Osteocyte (in vitro differentiated cells): ENCODE measurements at regions not wholly inside any gene's neighbourhood (a gene's known extent, or its start where the extent isn't known, plus 50 kb on each side); places are given as distances from the start of the nearest gene placed in this dataset.

ENCODE experiments used
- DNase-seq: peaks from one replicate; pipeline ENCODE4 v3.0.0; 2021; ENCODE audit warnings: mixed read lengths; ENCODE audit not compliant: unreplicated experiment; ENCODE audit errors: extremely low spot score
- H3K27ac Mint-ChIP-seq: one replicate; pipeline ENCODE4 v1.8.0; 2021; ENCODE audit warnings: mild to moderate bottlenecking, mixed read lengths; ENCODE audit not compliant: unreplicated experiment
- H3K27me3 Mint-ChIP-seq: one replicate; pipeline ENCODE4 v1.8.0; 2021; ENCODE audit warnings: mixed read lengths; ENCODE audit not compliant: unreplicated experiment
- H3K36me3 Mint-ChIP-seq: one replicate; pipeline ENCODE4 v1.8.0; 2021; ENCODE audit warnings: mixed read lengths; ENCODE audit not compliant: unreplicated experiment
- H3K4me1 Mint-ChIP-seq: one replicate; pipeline ENCODE4 v1.8.0; 2021; ENCODE audit warnings: mixed read lengths; ENCODE audit not compliant: unreplicated experiment
- H3K4me3 Mint-ChIP-seq: one replicate; pipeline ENCODE4 v1.8.0; 2021; ENCODE audit warnings: mild to moderate bottlenecking, moderate library complexity, mixed read lengths; ENCODE audit not compliant: unreplicated experiment
- H3K9me3 Mint-ChIP-seq: one replicate; pipeline ENCODE4 v1.8.0; 2021; ENCODE audit warnings: mixed read lengths; ENCODE audit not compliant: unreplicated experiment
- TF ChIP-seq, protein P1 (sequence below): fragments of 200-600 bp; sonication (generic); IDR thresholded peaks from 2 replicates; pipeline ENCODE4 v1.5.0; 2021; ENCODE audit warnings: antibody characterized with exemption, mild to moderate bottlenecking, moderate library complexity

DNA sequence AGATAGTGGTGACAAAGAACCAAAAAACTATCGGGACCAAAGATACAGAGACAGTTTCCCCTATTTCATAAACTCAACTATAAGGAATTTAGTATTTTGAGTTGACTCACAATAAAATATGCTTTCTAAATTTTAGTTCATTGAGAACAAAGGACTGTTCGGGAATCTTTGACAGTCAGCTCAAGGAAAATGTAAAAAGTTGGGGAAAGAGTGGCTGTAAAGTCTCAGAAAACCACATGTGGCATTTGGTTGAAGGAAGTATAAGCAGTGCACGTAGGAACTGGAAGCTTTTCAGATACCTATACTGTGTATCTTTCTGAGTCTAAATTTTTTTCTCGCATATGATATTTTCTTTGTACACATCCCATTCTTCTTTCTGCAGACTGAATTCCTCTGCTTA lies 688.9 kb downstream of the KCNA4 start:
- H3K9me3 Mint-ChIP-seq: no peaks in the 10 kb centered on the region
- no peak overlapping the region for H3K4me3 Mint-ChIP-seq
- no peaks in the 10 kb centered on the region for H3K27me3 Mint-ChIP-seq
- H3K36me3 Mint-ChIP-seq: no peaks in the 10 kb centered on the region
- no peak for DNase-seq
- peaks cover 22% of the 10 kb centered on the region for H3K4me1 Mint-ChIP-seq
- TF ChIP-seq, protein P1, sequence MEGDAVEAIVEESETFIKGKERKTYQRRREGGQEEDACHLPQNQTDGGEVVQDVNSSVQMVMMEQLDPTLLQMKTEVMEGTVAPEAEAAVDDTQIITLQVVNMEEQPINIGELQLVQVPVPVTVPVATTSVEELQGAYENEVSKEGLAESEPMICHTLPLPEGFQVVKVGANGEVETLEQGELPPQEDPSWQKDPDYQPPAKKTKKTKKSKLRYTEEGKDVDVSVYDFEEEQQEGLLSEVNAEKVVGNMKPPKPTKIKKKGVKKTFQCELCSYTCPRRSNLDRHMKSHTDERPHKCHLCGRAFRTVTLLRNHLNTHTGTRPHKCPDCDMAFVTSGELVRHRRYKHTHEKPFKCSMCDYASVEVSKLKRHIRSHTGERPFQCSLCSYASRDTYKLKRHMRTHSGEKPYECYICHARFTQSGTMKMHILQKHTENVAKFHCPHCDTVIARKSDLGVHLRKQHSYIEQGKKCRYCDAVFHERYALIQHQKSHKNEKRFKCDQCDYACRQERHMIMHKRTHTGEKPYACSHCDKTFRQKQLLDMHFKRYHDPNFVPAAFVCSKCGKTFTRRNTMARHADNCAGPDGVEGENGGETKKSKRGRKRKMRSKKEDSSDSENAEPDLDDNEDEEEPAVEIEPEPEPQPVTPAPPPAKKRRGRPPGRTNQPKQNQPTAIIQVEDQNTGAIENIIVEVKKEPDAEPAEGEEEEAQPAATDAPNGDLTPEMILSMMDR: no peak
- H3K27ac Mint-ChIP-seq: no peak overlapping the region

DNA sequence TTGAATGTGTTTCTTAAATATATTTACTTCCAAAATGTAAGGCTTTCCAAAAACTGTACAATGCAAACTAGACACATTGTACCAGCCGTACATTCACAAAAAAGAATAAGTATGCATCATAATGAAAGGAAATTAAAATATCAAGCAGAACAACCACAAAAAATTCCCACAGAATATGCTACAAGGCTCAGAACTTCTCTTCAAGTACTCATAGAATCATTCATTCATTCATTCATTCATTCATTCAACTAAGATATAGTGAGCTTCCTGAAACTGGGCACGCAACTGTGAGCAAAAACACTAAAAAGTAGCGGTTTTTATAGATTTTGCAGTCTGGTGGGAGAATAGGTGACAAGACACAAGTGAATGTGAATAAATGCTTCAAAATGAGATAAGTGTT lies 690.1 kb downstream of the KCNA4 start:
- DNase-seq: no peak
- no peaks in the 10 kb centered on the region for H3K27me3 Mint-ChIP-seq
- H3K9me3 Mint-ChIP-seq: no peaks in the 10 kb centered on the region
- peaks cover 22% of the 10 kb centered on the region for H3K4me1 Mint-ChIP-seq
- TF ChIP-seq, protein P1: no peak
- no peak overlapping the region for H3K27ac Mint-ChIP-seq
- H3K4me3 Mint-ChIP-seq: no peak overlapping the region
- H3K36me3 Mint-ChIP-seq: no peaks in the 10 kb centered on the region

DNA sequence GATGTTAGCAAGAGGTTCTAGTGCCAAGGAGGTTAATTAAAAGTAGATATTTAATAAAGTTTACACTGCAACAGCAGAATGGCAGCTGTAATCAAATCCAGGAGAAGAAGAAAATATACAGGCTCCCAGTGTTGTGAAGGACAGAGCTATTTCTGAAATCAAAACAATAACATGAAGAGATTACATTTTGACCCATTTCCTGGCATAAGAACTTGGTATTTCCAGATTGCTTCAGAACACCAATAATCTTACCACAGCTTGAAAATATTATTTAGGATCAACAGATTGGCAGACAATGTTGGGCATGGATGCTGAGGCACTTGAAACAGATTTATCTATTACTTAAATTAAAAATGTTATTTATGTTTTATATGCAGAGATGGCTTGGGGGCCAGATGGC lies 692.5 kb downstream of the KCNA4 start:
- no peak overlapping the region for H3K27ac Mint-ChIP-seq
- no peaks in the 10 kb centered on the region for H3K27me3 Mint-ChIP-seq
- TF ChIP-seq, protein P1: no peak
- no peak for DNase-seq
- peaks cover 4% of the 10 kb centered on the region for H3K9me3 Mint-ChIP-seq
- H3K4me3 Mint-ChIP-seq: no peak overlapping the region
- H3K36me3 Mint-ChIP-seq: no peaks in the 10 kb centered on the region
- peaks cover 22% of the 10 kb centered on the region for H3K4me1 Mint-ChIP-seq

DNA sequence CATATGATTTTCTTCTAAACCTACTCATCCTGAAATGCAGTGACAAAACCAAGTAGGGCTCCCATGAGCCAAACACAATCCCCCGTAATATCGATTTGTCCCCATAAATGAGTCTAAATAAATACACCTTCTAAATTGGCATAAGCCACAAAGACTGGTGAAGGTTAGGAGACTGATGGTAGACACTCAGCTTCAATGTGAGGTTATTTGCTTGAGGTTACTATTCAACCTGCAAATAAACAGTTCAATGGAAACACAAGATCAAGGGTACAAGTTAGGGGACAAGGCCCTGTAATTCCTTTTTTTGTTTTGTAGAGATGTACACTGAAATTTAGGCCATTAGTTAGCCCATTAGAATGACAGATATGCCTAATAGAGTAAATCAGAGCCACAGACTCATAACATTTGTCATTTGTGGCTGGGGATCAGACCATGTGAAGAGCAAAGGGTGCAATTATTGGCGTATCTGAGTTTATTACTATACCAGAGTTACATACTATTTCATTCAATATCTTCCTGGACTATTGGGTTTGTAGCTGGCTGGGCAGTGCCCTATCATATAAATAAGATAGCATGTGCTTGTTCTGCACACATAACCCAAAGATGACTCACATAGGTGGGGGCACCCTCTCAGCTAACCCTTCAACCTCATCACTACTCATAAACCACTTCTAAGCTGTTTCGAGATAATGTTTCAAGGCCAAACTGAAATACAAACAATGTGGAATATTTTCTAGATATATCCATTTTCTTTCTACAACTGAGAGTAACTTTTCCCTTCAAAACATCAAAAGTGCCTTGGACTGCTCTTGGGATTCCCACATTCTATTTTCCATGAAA lies 695.3 kb downstream of the KCNA4 start:
- no peaks in the 10 kb centered on the region for H3K27me3 Mint-ChIP-seq
- H3K27ac Mint-ChIP-seq: no peak overlapping the region
- H3K4me3 Mint-ChIP-seq: no peak overlapping the region
- H3K4me1 Mint-ChIP-seq: peaks cover 24% of the 10 kb centered on the region
- TF ChIP-seq, protein P1: no peak
- DNase-seq: no peak
- peaks cover 4% of the 10 kb centered on the region for H3K9me3 Mint-ChIP-seq
- no peaks in the 10 kb centered on the region for H3K36me3 Mint-ChIP-seq

DNA sequence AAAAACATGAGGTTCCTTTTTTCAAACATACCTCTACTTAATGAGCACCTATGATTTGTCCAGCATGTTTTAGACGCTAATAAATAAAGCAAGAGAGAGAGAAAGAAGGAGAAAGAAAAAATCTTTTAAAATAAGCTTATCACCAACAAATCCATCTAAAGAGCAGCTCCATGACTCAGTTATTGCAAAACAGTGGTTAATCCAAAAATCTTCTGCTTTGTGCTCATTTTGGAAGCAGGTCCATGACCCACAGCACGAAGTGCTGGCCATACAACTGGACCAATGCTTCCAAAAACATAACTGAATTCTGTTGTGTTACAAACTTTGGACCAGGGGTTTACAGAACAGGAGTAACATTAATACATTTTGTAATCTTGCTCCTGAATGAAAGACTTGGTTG lies 696.6 kb downstream of the KCNA4 start:
- TF ChIP-seq, protein P1: no peak
- Mint-ChIP-seq H3K9me3 (peaks cover 4% of the 10 kb centered on the region), H3K27me3 (no peaks in the 10 kb centered on the region), H3K36me3 (no peaks in the 10 kb centered on the region), H3K27ac (no peak overlapping the region), H3K4me1 (peaks cover 28% of the 10 kb centered on the region), H3K4me3 (no peak overlapping the region)
- DNase-seq: no peak
